GM12878 (cell line): ENCODE measurements at regions not wholly inside any gene's neighbourhood (a gene's known extent, or its start where the extent isn't known, plus 50 kb on each side); places are given as distances from the start of the nearest gene placed in this dataset.

Experiments
- CUX1 ChIP-seq: IDR thresholded peaks from 2 replicates; pipeline ENCODE4 v1.6.1; 2012; ENCODE audit warnings: improper control_type of control experiment, low read depth, low read length; ENCODE audit not compliant: insufficient replicate concordance
- JUNB ChIP-seq: IDR thresholded peaks from 2 replicates; pipeline ENCODE4 v1.6.1; 2016; ENCODE audit warnings: antibody characterized with exemption, mild to moderate bottlenecking
- NFYB ChIP-seq: IDR thresholded peaks from 2 replicates; pipeline ENCODE4 v1.6.1; 2011; ENCODE audit warnings: low read depth, mild to moderate bottlenecking, low read length, improper control_type of control experiment, moderate library complexity; ENCODE audit not compliant: insufficient read depth
- SMARCA5 ChIP-seq: fragments of 450-650 bp; IDR thresholded peaks from 2 replicates; pipeline ENCODE4 v1.6.1; 2017; ENCODE audit warnings: mild to moderate bottlenecking

- TF ChIP-seq NFYB (no peak), CUX1 (no peak), SMARCA5 (no peak), JUNB (no peak)
These were observed 97.2 kb downstream of the OPN5 start (continued) for GRCh38 chr6:47879015-47879414.
